SHP77 (cell line): ENCODE measurements at regions not wholly inside any gene's neighbourhood (a gene's known extent, or its start where the extent isn't known, plus 50 kb on each side); places are given as distances from the start of the nearest gene placed in this dataset.
A peak's percentile ranks its signal among the peaks of the same experiment; 100 is the strongest.
"Not testable (repeated sequence)": the region's sequence is repeated elsewhere in the genome, so short reads cannot be mapped to it uniquely, and the experiment has no call there.

Experiments used
- DNase-seq, 2 experiments: peaks; one replicate each; lab custom pipeline; 2025; lab: John Stamatoyannopoulos, UW

DNA sequence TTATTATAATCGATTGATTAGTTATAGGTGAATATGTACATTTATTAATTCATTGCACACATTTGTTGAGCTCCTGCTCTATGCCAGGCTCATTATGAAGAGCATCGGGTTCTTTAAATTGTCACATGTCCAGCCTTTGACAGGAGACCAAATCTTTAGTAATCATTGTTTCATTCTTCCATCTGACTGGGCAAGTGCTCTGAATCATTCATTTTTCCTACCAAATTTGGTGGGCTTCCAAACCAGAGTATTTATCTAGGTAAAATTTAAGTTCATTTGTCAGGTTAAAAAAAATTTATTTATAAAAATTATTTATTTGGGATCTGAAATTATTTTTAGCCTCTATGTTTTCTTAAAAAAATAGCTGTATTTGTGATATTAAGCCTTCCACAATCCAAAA lies 404.9 kb upstream of the MMS22L start:
- DNase-seq, result no peak

DNA sequence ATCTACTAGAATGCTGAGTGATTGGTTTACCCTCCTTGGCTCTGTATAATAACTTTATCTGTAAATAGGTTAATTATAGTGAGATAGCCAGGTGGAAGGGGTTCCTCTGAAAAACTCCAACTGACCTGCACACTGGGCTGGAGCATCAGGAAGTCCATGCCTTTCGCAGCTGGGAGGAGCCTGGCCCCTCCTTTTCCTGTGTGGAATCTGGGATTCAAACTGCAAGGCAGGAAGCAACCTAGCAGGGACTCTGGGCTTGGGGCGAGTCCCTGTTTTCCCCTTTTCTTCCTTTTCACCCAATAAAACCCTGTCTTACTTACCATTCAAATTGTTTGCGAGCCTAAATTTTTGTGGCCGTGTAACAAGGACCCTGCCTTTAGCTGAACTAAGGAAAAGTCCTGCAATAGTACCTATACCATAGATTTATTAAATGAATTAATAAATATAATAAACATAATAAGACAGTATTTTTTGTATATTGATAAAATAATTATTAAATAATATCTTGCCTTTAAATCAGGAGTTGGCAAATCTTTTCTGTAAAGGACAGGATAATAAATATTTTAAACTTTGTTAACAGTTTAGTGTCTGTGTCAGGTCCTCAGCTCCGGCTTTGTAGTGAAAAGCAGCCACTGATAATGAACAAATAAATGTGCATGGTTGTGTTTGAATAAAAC lies 406.2 kb upstream of the MMS22L start:
- DNase-seq, result no peak

DNA sequence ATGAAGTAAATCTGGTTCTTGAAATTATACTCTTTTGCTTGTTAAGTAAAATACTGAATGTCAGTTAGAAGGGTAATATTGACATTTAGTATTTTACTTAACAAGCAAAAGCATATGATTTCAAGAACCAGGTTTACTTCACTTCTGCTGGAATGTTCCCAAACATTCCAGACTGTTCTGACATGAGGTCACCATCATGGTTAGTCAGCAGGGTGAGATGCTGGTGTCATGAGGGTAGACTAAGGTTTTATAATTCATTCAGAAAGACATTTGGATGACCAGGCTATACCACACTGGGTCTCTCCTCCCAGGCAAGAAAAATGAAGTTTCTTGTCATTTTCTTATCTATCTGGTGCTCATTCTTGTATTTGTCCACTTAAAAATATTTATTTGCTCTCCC lies 414.4 kb upstream of the MMS22L start:
- no peak for DNase-seq

DNA sequence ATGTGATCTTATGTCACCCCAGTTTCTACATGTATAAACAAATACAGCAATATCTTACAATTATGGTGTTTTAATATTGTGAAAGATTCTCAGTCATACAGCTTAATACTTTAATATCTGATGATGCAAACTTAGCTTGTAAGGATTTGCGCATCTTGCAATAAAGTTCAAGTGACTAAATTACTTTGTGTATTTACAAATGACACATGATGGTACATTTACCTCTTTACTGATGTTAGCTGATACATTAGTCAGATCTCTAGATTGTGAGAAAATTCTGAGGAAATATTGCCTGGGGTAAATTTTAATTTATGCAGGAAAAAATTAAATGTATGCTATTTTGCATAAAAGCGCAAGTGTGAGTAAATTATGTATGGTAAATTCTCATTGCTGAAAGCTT lies 418.8 kb upstream of the MMS22L start:
- DNase-seq, result no peak

DNA sequence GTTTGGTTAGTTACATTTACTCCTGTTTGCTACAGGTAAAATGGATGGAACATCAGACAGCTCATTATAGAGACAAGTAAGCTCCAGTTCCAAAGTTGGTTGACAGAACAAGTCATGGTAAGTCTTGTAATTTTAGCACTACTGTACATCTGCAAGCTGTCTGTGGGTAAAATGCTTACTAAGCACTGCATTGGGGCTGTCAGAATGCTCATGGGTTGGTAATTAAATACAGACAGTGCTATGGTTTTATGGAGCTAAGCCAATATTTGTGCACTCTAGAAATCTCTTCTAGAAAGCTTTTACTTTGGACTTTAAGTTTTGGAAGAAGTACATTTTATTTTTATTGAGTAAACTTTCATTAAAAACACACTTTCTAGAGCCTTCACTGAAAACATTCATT lies 419.2 kb upstream of the MMS22L start:
- no peak for DNase-seq

DNA sequence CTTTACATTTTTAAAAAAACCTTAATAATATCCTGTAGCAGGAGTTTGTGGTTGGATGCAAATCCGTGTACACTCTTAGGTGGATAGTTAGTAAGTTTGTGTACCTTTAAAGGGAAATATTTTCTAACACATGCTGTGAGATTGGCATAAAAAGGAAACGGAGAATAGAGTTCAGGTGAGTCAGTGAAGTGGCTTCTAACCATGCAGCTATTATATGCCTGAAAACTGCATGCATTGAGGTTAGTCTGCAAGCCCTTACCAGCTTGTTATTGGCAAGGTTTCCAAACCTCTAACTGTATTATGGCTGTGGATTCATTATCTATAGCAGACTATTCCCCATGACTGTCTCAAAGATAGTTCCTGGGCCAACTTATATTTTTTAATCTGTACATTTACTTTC lies 420.6 kb upstream of the MMS22L start:
- no peak for DNase-seq

DNA sequence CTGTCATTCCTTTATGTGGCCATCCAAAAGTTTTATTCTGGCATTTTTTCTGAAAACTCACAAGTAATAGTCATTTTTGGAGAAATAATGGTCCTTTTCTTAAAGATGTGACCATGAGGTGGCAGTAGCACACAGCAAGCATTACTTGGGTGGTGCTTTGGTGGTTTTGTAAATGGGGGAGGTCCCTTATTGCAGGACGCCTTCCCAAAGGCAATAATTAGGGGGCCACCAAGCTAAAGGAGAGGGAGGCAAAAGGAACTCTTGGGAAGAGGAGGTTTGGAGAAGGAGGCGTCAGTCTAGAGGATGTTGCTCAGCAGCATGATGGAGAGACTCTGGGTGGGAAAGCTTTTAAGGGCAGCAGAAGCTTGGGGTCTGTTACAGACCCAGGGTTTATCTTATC lies 422.6 kb upstream of the MMS22L start:
- DNase-seq, result peak in 1 of 2 experiments; percentile 2

DNA sequence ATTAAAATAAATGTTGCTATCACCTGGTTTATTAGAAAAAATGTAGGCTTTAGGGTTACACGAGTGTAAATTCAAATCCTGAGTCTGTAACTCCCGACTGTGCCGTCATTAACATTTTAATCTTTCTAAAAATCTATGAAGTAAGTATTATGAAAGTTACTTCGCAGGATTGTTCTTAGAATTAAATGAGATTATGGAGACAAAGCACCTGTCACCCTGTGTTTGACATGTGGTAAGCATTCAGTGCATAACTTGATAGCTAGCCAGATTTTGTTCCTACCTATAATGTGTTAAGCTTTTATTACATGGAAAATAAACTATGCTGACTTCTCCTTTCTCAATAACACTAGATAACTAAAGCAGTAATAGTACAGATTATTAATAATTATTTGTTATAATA lies 429.7 kb upstream of the MMS22L start:
- DNase-seq, result no peak

- no peak for DNase-seq
Observed at GRCh38 chr6:97714772-97715171, 431.8 kb upstream of the MMS22L start.

- no peak for DNase-seq
Observed at GRCh38 chr6:97717086-97717485, 434.1 kb upstream of the MMS22L start.

GRCh38 chr6:97726378-97726777 lies 443.4 kb upstream of the MMS22L start:
- peak in 1 of 2 experiments; percentile 7 for DNase-seq

GRCh38 chr6:97732045-97732444 lies 449.0 kb upstream of the MMS22L start:
- no peak for DNase-seq

- no peak for DNase-seq
Observed at GRCh38 chr6:97757575-97757974, 474.6 kb upstream of the MMS22L start.

DNA sequence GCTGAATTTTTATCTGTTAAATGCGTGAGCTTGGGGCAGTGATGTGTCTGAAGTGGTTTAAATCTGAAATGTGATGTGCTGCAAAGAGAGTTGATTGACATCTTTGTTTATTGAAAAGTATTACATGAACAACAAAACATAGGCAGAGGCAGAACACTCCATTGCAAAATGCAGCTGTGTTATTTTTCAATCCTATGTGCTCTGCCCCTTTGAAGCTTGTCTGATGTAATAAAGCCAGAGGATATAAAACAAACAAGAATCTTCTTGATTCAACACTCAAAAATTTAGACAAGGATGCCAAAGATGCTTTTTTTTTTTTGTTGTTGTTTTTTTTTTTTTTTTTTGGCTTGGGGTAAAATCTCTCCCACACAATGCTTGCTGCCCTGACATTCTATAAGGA lies 482.4 kb upstream of the MMS22L start:
- DNase-seq, result no peak

GRCh38 chr6:97771372-97771771 lies 488.4 kb upstream of the MMS22L start:
- DNase-seq, result no peak

DNA sequence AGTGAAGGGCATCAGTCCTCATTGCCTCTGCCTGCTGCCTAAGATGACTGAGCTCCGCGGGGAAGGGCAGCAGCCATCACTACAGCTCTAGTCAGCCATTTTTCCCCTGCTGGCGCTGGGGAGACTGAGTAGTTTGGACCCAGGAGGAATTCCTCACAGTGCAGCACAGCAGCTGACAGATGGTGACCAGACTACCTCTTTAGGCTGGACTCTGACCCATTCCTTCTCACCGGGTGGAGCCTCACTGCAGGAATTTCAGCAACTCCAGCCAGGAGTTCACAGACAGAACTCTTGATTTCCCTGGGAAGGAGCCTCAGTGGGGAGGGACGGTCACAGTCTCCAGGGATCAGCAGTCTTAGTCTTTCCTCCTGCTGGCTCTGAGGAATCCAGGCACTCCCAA lies 492.0 kb upstream of the MMS22L start:
- DNase-seq, result no peak

GRCh38 chr6:97778290-97779038 lies 495.4 kb upstream of the MMS22L start:
- DNase-seq, result no peak

- not testable (repeated sequence) for DNase-seq
Observed at GRCh38 chr6:97779039-97779766, 496.2 kb upstream of the MMS22L start.

DNA sequence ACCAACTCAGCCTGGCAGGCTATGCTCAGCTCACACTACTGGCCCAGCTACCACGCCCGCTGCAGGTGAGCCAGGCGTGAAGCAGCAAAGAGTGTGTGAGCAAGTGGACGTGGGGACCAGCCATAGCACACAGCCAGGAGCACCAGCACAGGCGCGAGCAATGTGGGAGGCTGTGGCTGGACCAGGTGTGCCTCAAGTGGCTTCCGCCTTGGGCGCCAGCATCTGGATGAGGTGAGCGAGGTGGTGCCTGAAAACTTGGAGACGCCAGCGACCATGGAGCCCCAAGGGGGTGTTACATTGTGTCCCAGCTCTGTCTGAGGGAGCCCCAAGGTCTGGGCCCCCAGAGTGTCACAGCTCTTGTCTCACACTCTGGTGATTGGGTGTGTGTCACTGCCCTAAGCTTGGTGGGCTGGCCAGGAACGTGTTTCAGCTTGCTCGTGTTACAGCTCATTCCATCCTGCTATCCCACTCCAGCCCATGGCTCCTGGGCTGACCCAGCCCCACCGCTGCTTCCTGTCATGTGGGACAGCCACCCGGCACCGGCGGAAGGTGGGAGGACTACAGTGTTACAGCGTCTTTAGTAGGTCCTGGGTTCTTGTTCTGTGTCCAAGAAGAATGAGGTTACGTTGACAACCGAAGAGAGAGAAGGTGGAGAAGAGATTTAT lies 508.0 kb upstream of the MMS22L start:
- DNase-seq, result no peak

GRCh38 chr6:97805596-97805995 lies 522.6 kb upstream of the MMS22L start:
- no peak for DNase-seq

DNA sequence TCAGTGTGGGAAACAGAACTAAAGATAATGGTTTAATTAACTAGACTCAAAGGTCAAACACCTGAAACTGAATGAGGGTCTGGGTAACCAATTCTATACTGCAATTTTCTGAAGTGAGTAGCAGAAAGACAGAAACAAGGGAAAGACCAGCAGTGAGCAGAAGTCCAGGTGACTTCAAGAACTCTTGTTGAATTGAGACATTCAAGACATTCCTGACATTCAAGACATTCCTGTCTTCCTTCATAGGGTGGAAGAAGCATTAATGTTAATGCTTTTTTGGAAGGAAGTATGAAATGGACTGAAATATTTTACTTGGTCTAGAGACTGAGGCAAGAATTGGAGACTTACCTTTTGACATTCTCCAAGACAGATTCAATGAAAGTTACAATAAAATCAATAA lies 529.9 kb upstream of the MMS22L start:
- DNase-seq, result no peak

DNA sequence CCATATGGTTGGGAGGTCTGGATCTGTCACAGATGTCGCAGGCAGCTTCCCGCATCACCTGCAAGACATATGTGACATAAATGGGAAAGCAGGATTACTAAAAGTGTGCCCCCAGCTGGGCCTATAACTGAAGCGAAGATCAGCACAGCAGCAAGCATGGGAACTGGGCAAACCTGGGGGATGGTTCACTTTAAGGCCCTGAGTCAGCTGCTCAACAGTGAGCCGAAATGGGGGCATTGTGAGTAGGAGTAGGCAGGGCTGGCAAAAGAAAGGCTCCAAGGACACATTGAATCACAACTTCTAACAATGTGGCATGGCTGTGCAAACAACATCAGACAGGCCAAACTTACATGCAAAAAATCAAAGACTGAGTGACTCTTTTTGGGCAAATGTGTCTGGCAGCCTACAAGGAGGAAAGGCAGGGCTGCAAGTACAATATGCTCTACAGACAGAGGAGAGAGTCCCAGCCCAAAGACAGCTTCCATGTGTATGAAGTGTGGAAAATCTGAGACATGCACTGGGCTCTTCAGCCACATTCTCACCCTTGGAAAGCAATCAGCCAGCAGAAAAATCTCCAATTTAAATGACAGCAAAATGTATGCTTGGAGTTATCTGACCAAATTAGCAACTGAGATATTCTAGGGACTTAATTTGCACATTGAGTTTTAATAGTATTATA lies 531.0 kb upstream of the MMS22L start:
- DNase-seq, result no peak
